IgD-negative memory B cell (primary cell): ENCODE measurements at regions not wholly inside any gene's neighbourhood (a gene's known extent, or its start where the extent isn't known, plus 50 kb on each side); places are given as distances from the start of the nearest gene placed in this dataset.

Experiments used
- H3K27ac Mint-ChIP-seq, 3 donors: one replicate each; pipeline ENCODE4 v1.8.0; 2020 to 2022; ENCODE audit warnings: mild to moderate bottlenecking in 3 of 3, mixed read lengths in 3 of 3, moderate library complexity in 1 of 3
- H3K27me3 Mint-ChIP-seq: one replicate; pipeline ENCODE4 v1.8.0; 2021; ENCODE audit warnings: mixed read lengths
- H3K36me3 Mint-ChIP-seq: one replicate; pipeline ENCODE4 v1.8.0; 2020; ENCODE audit warnings: mild to moderate bottlenecking, mixed read lengths
- H3K4me1 Mint-ChIP-seq, 3 donors: one replicate each; pipeline ENCODE4 v1.8.0; 2020 to 2022; ENCODE audit warnings: mixed read lengths in 3 of 3, mild to moderate bottlenecking in 1 of 3
- H3K4me3 Mint-ChIP-seq, 4 donors: one replicate each; pipeline ENCODE4 v1.8.0; 2020 to 2022; ENCODE audit warnings: mild to moderate bottlenecking in 4 of 4, mixed read lengths in 4 of 4, moderate library complexity in 3 of 4
- H3K9me3 Mint-ChIP-seq, 3 donors: one replicate each; pipeline ENCODE4 v1.8.0; 2020 to 2021; ENCODE audit warnings: mixed read lengths in 3 of 3, mild to moderate bottlenecking in 1 of 3

- Mint-ChIP-seq H3K27ac (no peak overlapping the region), H3K4me3 (no peak overlapping the region), H3K9me3 (peaks cover 5 to 9% (median 7%) of the 10 kb centered on the region in 3 donors), H3K36me3 (no peaks in the 10 kb centered on the region), H3K4me1 (no peaks in the 10 kb centered on the region), H3K27me3 (no peaks in the 10 kb centered on the region)
Measured at GRCh38 chr6:164916087-164916486, 393.3 kb downstream of the C6orf118 start.

GRCh38 chr6:164911873-164912580 lies 397.4 kb downstream of the C6orf118 start:
- no peaks in the 10 kb centered on the region for H3K27me3 Mint-ChIP-seq
- no peaks in the 10 kb centered on the region for H3K4me1 Mint-ChIP-seq

GRCh38 chr6:164911151-164911550 lies 398.3 kb downstream of the C6orf118 start:
- H3K36me3 Mint-ChIP-seq, result no peaks in the 10 kb centered on the region
- no peak overlapping the region for H3K4me3 Mint-ChIP-seq
- H3K9me3 Mint-ChIP-seq, result peaks cover 0 to 4% (median 0%) of the 10 kb centered on the region in 3 donors
- no peaks in the 10 kb centered on the region for H3K27me3 Mint-ChIP-seq
- no peaks in the 10 kb centered on the region for H3K4me1 Mint-ChIP-seq
- H3K27ac Mint-ChIP-seq, result no peak overlapping the region

More at GRCh38 chr6:164911873-164912580, 397.4 kb downstream of the C6orf118 start:
- H3K9me3 Mint-ChIP-seq, result peaks cover 3 to 7% (median 4%) of the 10 kb centered on the region in 3 donors
- no peak overlapping the region for H3K27ac Mint-ChIP-seq
- no peak overlapping the region for H3K4me3 Mint-ChIP-seq
- H3K36me3 Mint-ChIP-seq, result no peaks in the 10 kb centered on the region

GRCh38 chr6:164906766-164907165 lies 402.6 kb downstream of the C6orf118 start:
- Mint-ChIP-seq H3K27me3 (no peaks in the 10 kb centered on the region), H3K27ac (no peak overlapping the region), H3K9me3 (peaks cover 0 to 1% (median 0%) of the 10 kb centered on the region in 3 donors), H3K4me3 (no peak overlapping the region), H3K4me1 (no peaks in the 10 kb centered on the region), H3K36me3 (no peaks in the 10 kb centered on the region)

- peaks cover 0 to 3% (median 0%) of the 10 kb centered on the region in 3 donors for H3K9me3 Mint-ChIP-seq
- H3K4me3 Mint-ChIP-seq, result no peak overlapping the region
- H3K4me1 Mint-ChIP-seq, result no peaks in the 10 kb centered on the region
- no peaks in the 10 kb centered on the region for H3K27me3 Mint-ChIP-seq
- no peak overlapping the region for H3K27ac Mint-ChIP-seq
- H3K36me3 Mint-ChIP-seq, result no peaks in the 10 kb centered on the region
Measured at GRCh38 chr6:164905311-164905710, 404.1 kb downstream of the C6orf118 start.

- H3K36me3 Mint-ChIP-seq, result peaks cover 2% of the 10 kb centered on the region
- H3K27ac Mint-ChIP-seq, result no peak overlapping the region
Measured at GRCh38 chr6:164898412-164898811, 411.0 kb downstream of the C6orf118 start.

GRCh38 chr6:164897523-164898235 lies 411.7 kb downstream of the C6orf118 start:
- Mint-ChIP-seq H3K36me3 (peaks cover 2% of the 10 kb centered on the region), H3K27me3 (no peaks in the 10 kb centered on the region), H3K9me3 (peaks cover 1 to 13% (median 5%) of the 10 kb centered on the region in 3 donors), H3K27ac (no peak overlapping the region), H3K4me1 (no peaks in the 10 kb centered on the region), H3K4me3 (no peak overlapping the region)

More at GRCh38 chr6:164898412-164898811, 411.0 kb downstream of the C6orf118 start:
- peaks cover 1 to 13% (median 5%) of the 10 kb centered on the region in 3 donors for H3K9me3 Mint-ChIP-seq
- H3K4me1 Mint-ChIP-seq, result no peaks in the 10 kb centered on the region
- no peaks in the 10 kb centered on the region for H3K27me3 Mint-ChIP-seq
- no peak overlapping the region for H3K4me3 Mint-ChIP-seq

- no peak overlapping the region for H3K27ac Mint-ChIP-seq
- no peaks in the 10 kb centered on the region for H3K27me3 Mint-ChIP-seq
- H3K36me3 Mint-ChIP-seq, result no peaks in the 10 kb centered on the region
- H3K4me1 Mint-ChIP-seq, result no peaks in the 10 kb centered on the region
- H3K9me3 Mint-ChIP-seq, result peaks cover 0 to 5% (median 2%) of the 10 kb centered on the region in 3 donors
- H3K4me3 Mint-ChIP-seq, result no peak overlapping the region
Measured at GRCh38 chr6:164889980-164890379, 419.4 kb downstream of the C6orf118 start.

- no peak overlapping the region for H3K27ac Mint-ChIP-seq
- H3K36me3 Mint-ChIP-seq, result no peaks in the 10 kb centered on the region
- H3K27me3 Mint-ChIP-seq, result no peaks in the 10 kb centered on the region
- H3K4me3 Mint-ChIP-seq, result no peak overlapping the region
- no peaks in the 10 kb centered on the region for H3K4me1 Mint-ChIP-seq
- peaks cover 0 to 4% (median 2%) of the 10 kb centered on the region in 3 donors for H3K9me3 Mint-ChIP-seq
Measured at GRCh38 chr6:164887660-164888059, 421.7 kb downstream of the C6orf118 start.

- Mint-ChIP-seq H3K27ac (no peak overlapping the region), H3K4me3 (no peak overlapping the region), H3K27me3 (no peaks in the 10 kb centered on the region), H3K36me3 (no peaks in the 10 kb centered on the region), H3K9me3 (peaks cover 2 to 8% (median 4%) of the 10 kb centered on the region in 3 donors), H3K4me1 (no peaks in the 10 kb centered on the region)
Measured at GRCh38 chr6:164882236-164882635, 427.2 kb downstream of the C6orf118 start.

GRCh38 chr6:164871783-164872182 lies 437.6 kb downstream of the C6orf118 start:
- no peaks in the 10 kb centered on the region for H3K4me1 Mint-ChIP-seq
- no peaks in the 10 kb centered on the region for H3K27me3 Mint-ChIP-seq
- no peak overlapping the region for H3K27ac Mint-ChIP-seq
- peaks cover 0 to 10% (median 1%) of the 10 kb centered on the region in 3 donors for H3K9me3 Mint-ChIP-seq
- no peak overlapping the region for H3K4me3 Mint-ChIP-seq
- no peaks in the 10 kb centered on the region for H3K36me3 Mint-ChIP-seq

- Mint-ChIP-seq H3K27ac (no peak overlapping the region), H3K36me3 (no peaks in the 10 kb centered on the region), H3K4me1 (no peaks in the 10 kb centered on the region), H3K27me3 (no peaks in the 10 kb centered on the region), H3K9me3 (peaks cover 0 to 16% (median 1%) of the 10 kb centered on the region in 3 donors), H3K4me3 (no peak overlapping the region)
Measured at GRCh38 chr6:164870164-164870563, 439.2 kb downstream of the C6orf118 start.

- Mint-ChIP-seq H3K4me1 (no peaks in the 10 kb centered on the region), H3K4me3 (no peak overlapping the region), H3K27ac (no peak overlapping the region), H3K36me3 (no peaks in the 10 kb centered on the region), H3K27me3 (no peaks in the 10 kb centered on the region), H3K9me3 (peaks cover 0 to 14% (median 5%) of the 10 kb centered on the region in 3 donors)
Measured at GRCh38 chr6:164861967-164862366, 447.4 kb downstream of the C6orf118 start.

- H3K27ac Mint-ChIP-seq, result no peak overlapping the region
- no peaks in the 10 kb centered on the region for H3K36me3 Mint-ChIP-seq
- no peaks in the 10 kb centered on the region for H3K27me3 Mint-ChIP-seq
- peaks cover 2 to 5% (median 5%) of the 10 kb centered on the region in 3 donors for H3K9me3 Mint-ChIP-seq
- H3K4me1 Mint-ChIP-seq, result no peaks in the 10 kb centered on the region
- no peak overlapping the region for H3K4me3 Mint-ChIP-seq
Measured at GRCh38 chr6:164859816-164860215, 449.6 kb downstream of the C6orf118 start.

GRCh38 chr6:164856138-164856537 lies 453.3 kb downstream of the C6orf118 start:
- no peak overlapping the region for H3K27ac Mint-ChIP-seq
- H3K9me3 Mint-ChIP-seq, result peaks cover 0 to 9% (median 5%) of the 10 kb centered on the region in 3 donors
- no peak overlapping the region for H3K4me3 Mint-ChIP-seq
- no peaks in the 10 kb centered on the region for H3K36me3 Mint-ChIP-seq
- H3K27me3 Mint-ChIP-seq, result no peaks in the 10 kb centered on the region
- no peaks in the 10 kb centered on the region for H3K4me1 Mint-ChIP-seq
